Eye (tissue), 1 donor: ENCODE measurements at regions not wholly inside any gene's neighbourhood (a gene's known extent, or its start where the extent isn't known, plus 50 kb on each side); places are given as distances from the start of the nearest gene placed in this dataset.
"Not testable (repeated sequence)": the region's sequence is repeated elsewhere in the genome, so short reads cannot be mapped to it uniquely, and the experiment has no call there.

ENCODE experiments used
- DNase-seq: peaks from one replicate; pipeline ENCODE4 v3.0.0-alpha.2; 2015

DNA sequence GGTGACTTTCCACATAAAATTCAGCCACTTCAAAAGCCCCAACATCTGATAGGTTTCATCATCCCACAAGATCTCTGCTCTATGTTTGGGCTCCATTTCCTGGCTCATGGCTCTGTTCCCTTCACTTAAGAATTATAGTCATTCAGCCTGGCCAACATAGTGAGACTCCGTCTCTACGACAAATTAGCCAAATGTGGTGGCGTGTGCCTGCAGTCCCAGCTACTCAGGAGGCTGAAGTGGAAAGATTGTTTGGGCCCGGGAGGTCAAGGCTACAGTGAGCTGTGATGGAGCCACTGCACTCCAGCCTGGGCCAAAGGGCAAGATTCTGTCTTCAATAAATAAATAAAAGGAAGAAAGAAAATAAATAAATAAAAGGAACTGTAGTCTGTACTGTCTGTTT, 57.9 kb upstream of the CTSV start:
- no peak for DNase-seq

DNA sequence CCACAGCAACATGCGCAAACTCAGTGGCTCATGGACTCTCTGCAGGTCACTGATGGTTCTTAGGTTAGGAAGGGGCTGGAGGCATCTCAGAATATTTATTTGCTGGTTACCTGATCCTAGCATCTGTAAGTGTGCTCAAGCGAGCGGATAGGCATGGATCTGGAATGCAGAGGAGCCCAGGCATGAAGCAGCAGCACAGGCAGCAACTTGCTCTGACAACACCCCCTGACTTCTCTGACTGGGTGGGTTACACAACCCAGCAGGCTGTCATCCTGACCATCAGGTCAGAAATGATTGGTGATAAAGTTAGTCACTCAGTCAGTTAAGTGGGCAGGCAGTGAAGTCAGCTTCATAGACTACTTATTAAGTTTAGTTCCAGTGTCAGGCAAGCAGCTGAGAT, 50.4 kb upstream of the CTSV start:
- DNase-seq = not testable (repeated sequence)
